ENCODE measurements at regions not wholly inside any gene's neighbourhood (a gene's known extent, or its start where the extent isn't known, plus 50 kb on each side); places are given as distances from the start of the nearest gene placed in this dataset.

- no peak for TF ChIP-seq BACH2 (CRISPR knock-in tag; IDR thresholded peaks at IDR 0.05; ENCODE audit: borderline replicate concordance)
- TF ChIP-seq, protein P1, sequence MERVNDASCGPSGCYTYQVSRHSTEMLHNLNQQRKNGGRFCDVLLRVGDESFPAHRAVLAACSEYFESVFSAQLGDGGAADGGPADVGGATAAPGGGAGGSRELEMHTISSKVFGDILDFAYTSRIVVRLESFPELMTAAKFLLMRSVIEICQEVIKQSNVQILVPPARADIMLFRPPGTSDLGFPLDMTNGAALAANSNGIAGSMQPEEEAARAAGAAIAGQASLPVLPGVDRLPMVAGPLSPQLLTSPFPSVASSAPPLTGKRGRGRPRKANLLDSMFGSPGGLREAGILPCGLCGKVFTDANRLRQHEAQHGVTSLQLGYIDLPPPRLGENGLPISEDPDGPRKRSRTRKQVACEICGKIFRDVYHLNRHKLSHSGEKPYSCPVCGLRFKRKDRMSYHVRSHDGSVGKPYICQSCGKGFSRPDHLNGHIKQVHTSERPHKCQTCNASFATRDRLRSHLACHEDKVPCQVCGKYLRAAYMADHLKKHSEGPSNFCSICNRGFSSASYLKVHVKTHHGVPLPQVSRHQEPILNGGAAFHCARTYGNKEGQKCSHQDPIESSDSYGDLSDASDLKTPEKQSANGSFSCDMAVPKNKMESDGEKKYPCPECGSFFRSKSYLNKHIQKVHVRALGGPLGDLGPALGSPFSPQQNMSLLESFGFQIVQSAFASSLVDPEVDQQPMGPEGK (CRISPR knock-in tag; IDR thresholded peaks at IDR 0.05; ENCODE audit: borderline replicate concordance): no peak
- TF ChIP-seq RARB (CRISPR knock-in tag; IDR thresholded peaks at IDR 0.05): no peak
- TF ChIP-seq ZC3H10 (CRISPR knock-in tag; IDR thresholded peaks at IDR 0.05): no peak
- TF ChIP-seq ZFP3 (CRISPR knock-in tag; IDR thresholded peaks at IDR 0.05): no peak
- no peak for TF ChIP-seq SNAI2 (CRISPR knock-in tag; IDR thresholded peaks at IDR 0.05)
- TF ChIP-seq ESRRG (CRISPR knock-in tag; IDR thresholded peaks at IDR 0.05): no peak
- TF ChIP-seq ISL1 (CRISPR knock-in tag; IDR thresholded peaks at IDR 0.05): no peak
- no peak for TF ChIP-seq GLIS3 (CRISPR knock-in tag; IDR thresholded peaks at IDR 0.05)
- TF ChIP-seq ZNF565 (CRISPR knock-in tag; conservative IDR thresholded peaks at IDR 0.05; ENCODE audit: low read depth): no peak
- no peak for TF ChIP-seq TCF4 (CRISPR knock-in tag; IDR thresholded peaks at IDR 0.05; ENCODE audit: borderline replicate concordance)
- TF ChIP-seq CSDC2 (CRISPR knock-in tag; IDR thresholded peaks at IDR 0.05): no peak
Measured at GRCh38 chr2:216791303-216791702, 68.6 kb downstream of the TNP1 start.

Data from SK-N-SH treated with all-trans-retinoic acid at 6 μM for 48 hours (cell line).